GM21528 (cell line): ENCODE measurements at regions not wholly inside any gene's neighbourhood (a gene's known extent, or its start where the extent isn't known, plus 50 kb on each side); places are given as distances from the start of the nearest gene placed in this dataset.

Experiments
- ATAC-seq: cut with Tn5 transposase; IDR thresholded peaks from one replicate; pipeline ENCODE4 v1.9.1; 2021; ENCODE audit warnings: mild to moderate bottlenecking, moderate library complexity; ENCODE audit not compliant: unreplicated experiment, low FRiP score

- no peak for ATAC-seq
Observed at GRCh38 chr11:59302991-59303390, 55.7 kb upstream of the OR5AN1 start.

DNA sequence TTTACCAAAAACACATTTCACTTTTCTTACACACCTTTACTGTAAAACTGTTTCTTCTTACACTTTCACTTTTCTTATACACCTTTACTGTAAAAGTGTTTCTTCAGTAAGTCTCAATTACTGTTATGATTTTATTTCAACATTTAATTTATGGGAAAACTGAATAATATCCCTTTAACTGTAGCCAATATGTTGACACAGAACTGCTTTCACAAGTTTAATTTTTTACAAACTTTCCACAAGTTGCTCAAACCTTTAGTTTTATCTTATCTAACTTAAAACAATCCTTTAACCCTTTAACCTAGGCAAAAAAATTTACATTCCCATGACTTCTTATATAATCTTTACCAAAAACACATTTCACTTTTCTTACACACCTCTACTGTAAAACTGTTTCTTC lies 63.3 kb upstream of the OR5AN1 start:
- ATAC-seq = no peak

DNA sequence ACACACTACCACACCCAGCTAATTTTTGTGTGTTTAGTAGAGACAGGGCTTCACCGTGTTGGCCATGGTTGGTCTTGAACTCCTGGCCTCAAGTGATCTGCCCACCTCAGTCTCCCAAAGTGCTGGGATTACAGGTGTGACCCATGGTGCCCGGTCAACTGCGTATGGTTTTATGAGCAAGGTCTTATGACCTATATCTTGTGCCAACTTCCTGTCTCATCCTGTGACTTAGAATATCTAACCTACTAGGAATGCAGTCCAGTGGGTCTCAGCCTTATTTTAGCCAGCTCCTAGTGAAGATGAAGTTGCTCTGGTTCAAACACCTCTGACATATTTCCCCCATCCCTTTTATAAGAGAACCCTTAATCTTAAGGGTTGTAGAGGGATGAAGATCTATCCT lies 66.1 kb upstream of the OR5AN1 start:
- no peak for ATAC-seq

- no peak for ATAC-seq
Observed at GRCh38 chr11:59291228-59291627, 67.5 kb upstream of the OR5AN1 start.

DNA sequence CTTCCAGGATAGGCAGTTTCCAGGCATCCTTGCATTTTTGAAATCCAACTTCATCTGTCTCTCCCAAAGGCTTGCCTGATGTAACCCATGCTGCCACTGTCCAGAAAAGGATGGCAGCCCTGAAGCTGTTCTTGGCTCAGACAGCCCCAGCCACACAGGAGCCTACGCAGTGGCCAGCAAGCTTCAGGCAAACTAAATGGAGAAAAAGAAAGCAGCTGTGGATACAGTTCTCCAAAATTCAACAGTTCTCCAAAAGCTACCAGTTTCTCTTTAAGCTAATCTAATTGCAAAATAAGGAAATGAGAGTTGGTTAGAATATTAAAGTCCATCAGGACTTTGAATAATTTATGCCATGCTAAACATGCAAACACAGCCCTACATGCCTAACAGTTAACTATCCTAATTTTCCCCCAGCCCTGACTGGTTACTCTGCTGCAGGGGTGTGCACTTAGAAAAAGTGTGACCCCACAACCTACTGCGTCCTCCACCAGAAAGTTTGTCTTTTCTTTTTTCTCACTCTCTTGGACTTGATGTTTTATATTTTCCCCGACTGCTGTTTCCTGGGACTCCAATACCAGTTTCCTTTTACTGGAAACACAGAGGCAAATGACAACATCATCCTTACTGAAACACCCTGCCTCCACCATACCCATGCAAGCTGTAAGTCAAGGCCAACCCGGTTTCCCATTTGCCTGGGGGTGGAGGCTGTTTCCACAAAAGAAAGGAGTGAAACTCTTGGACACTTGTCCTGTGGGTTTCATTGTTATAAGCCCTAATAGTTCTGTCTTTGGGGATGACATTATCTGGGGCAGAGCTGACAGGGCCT lies 69.1 kb upstream of the OR5AN1 start:
- no peak for ATAC-seq

DNA sequence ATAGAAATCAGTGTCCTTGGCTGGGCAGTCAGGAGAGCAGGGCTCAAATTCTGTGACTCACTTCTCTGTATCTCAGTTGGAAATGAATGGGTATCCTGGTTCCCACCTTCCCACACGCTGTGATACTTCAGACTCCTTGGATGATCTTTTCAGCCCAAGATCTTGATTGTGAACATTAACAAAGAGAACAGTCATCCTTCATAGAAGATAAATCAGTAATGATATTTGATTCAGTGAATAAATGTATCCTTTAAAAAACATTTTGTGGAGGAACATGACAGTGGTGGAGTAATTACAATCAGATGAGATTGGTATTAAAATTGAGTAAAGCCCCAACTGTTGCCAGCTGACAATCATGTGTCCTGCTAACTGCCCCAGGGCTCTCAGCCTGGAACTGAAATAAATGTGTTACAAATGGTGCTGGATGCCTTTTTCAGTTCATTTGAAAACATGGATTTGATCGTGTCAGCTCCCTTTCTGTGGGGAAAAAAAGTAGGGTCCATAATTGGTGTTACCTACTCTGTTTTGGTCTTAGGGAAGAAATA lies 72.9 kb upstream of the OR5AN1 start:
- ATAC-seq = no peak

GRCh38 chr11:59284773-59285129 lies 72.0 kb upstream of the MPEG1 start:
- ATAC-seq = no peak

DNA sequence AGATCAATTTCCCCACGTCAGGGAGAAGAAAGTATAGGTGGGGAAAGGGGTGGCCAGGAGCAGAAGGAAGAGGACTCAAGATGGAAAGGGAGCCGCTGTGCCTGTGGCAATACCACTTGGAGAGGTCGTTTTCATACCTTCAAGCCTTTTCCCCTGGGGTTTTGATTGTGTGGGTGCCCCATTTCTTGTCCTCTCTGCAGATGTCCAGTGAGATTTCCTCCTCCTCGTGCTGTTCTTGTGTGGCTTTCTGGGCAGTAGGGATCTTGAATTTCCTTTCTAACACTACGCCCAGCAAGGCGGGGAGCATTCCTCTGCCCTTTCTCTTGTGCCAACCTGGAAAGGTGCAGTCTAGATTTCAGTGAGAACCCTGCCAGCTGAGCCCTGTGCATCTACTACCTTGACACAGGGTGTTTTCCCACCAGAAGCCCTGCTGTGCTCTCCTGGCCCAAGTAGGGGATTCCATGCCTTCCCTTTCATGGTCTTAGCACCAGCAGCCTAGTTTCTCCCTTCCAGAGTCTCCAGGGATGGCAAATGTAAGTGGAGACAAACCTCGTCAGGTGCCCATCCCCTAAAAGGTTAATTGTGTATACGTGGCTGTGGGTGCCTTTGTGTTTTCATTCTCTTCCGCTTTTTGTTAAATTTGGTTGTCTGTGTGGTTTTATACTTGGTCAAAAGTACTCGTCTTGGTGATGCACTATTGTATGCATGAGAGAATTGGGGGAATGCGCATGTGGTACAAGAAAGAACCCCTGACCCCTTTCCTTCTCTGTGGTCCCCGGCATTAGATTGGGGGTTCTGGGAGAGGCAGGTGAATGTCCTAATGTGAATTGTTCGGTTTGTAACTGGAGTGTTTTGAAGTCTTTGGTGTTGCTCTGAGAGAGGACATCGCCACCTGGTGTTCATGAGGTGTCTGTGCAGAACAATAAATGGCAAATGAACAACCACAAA lies 71.4 kb upstream of the MPEG1 start:
- peak; percentile 81 for ATAC-seq

DNA sequence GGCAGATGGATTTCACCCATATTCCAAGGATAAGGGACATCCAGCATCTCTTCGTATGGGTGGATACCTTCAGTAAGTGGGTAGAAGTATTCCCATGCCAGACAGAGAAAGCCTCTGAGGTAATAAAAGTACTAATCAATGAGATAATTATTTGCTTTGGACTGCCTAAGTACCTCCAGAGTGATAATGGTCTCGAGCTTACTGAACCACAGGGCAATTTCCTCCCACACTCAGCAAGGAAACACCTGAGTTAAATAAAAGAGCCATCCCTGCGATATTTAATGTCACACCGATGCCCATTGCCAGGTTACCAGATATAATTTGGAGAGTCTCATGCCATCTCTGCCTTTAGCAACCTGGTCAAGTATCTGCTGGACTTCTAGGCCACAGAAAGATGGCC lies 70.6 kb upstream of the MPEG1 start:
- no peak for ATAC-seq

DNA sequence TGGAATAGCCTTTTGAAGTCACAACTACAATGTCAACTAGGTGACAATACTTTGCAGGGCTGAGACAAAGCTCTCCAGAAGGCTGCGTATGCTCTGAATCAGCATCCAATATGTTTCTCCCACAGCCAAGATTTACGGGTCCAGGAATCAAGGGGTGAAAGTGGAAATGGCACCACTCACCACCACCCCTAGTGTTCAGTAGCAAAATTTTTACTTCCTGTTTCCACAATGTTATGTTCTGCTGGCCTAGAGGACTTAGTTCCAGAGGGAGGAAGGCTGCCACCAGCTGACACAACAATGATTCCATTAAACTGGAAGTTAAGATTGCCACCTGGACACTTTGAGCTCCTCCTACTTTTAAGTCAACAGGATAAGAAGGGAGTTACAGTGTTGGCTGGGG lies 68.5 kb upstream of the MPEG1 start:
- ATAC-seq = no peak

- ATAC-seq = peak; percentile 93
Observed at GRCh38 chr11:59273373-59273841, 60.7 kb upstream of the MPEG1 start.

DNA sequence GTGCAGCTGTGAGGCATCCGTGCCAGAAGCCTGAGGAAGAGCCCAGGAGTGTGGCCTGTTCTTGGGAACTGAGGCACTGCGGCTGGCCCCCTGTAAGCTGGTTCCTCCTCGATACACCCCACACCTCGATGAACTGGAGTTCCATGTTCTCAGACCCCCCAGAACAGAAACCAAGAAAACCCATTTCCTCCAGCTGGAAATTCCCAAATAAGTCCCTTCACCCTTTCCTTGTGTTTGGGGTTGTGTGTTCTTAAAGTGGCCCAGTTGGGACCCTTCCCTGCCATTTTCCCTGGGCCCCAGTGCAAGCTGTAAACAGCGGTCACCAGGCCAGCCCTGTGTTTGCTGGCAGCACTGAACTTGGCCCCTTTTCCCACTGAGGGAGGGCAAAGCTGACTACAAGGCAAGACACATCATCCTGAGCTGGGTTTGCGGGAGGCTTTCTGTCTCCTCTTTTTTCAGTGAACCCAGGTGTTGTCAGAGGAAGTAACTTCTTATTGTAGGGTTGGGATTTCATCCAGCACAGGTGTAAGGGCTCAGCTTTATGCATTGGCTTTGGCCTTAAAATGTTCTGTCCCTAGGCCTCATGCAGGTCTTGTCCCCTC lies 60.1 kb upstream of the MPEG1 start:
- ATAC-seq = peak; percentile 27

DNA sequence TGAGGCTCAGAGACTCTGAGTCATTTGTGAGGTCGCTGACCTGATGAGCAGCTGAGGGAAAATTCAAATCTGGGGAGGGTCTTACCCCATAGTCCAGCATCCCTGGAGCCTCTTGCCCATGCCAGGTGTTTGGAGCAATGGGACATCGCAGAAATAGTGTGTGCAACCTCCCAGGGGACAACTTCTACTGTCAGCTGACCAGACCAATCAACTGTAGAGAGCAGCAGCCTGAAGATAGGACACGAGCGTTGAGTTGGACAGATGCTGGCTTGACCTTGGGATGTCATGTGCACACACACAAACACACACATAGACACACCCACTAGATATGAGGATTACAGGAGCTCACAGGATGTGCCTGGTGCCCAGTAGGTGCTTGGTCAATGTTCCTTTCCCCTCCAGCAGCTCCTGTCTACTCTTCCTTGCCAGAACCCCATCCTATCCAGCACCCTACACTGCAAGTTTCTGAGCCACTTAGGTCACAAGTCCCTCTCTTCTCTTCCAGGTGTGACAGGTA lies 59.1 kb upstream of the MPEG1 start:
- no peak for ATAC-seq

DNA sequence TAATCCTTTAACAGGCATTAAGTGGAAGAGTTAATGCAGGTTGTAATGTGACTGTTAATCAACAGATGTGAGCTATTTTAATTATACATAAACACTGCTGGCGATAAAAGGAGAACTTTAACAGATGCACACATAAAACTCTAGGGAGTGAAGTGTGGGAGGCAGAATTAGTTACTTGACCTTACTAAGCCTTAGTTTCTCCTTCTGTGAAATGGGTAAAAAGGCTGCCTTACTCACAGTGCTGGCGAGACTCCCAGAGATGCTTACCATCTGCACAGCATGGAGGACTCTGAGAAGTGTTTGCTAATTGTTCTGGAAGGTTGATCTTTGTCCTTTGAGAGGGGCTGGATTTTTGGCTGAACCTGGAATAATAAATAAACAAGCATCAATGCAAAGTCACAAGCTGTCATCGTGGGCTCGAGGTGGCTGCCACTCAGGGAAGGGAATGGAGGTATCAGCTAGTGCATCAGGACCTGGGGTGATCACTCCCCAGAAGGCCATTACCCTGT lies 58.6 kb upstream of the MPEG1 start:
- no peak for ATAC-seq

- ATAC-seq = peak; percentile 15
Observed at GRCh38 chr11:59267736-59268475, 55.2 kb upstream of the MPEG1 start.

DNA sequence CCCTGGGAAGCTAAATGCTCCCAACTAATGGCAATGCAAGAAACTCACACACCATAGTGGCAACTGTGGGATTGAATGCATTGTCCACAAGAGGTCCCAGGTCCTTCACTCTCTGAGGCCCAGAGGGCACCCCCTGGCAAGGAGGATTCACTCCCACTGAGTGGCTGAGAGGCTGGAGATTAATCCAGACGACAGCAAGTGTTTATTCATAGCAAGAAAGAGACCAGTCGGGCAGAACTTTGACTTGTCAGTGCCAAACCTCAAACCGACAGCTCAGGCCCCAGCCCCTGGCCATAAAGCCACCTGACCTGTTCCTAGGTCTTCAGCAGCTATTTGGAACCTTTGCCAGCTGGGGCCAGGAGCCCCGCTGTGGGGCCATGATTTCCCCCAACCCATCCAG lies 54.5 kb upstream of the MPEG1 start:
- ATAC-seq = peak; percentile 55

DNA sequence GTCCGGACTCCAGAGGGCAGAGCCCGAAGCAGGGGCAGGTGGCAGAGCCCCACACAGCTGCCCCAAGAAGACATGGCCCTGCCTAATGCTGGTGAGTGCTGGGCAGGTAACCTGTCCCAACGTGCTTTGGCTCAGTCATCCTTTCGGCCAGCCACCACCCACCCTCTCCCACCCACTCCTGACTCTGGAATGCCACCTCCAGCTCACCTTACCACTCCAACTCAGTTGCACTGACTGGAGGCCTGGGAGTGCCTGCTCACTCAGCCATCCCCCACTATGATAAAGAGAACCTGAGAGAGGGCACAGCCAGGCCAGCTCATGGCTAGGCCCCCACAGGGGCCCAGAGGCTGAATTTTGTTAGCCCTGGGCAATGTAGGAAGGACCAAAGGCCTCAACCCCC lies 53.8 kb upstream of the MPEG1 start:
- ATAC-seq = no peak

DNA sequence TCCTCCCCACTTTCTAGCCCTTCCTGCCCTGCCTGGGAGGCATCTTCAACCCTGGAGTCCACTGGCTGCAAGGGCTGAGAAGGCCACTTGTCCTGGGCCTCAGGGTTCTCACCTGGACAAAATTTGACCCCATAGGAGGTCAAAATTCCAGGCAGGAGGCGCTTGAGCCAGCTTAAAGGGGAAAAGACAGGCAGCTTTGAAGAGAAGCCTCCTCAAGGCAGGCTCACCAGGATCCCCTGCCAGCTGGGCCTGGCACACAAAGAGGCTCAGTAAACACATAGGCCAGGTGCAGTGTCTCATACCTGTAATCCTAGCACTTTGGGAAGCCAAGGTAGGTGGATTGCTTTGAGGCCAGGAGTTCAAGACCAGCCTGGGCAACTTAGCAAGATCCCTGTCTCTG lies 53.0 kb upstream of the MPEG1 start:
- ATAC-seq = no peak

GRCh38 chr11:59264736-59265135 lies 52.0 kb upstream of the MPEG1 start:
- ATAC-seq = no peak
